IPS-18c (cell line): ENCODE measurements at regions not wholly inside any gene's neighbourhood (a gene's known extent, or its start where the extent isn't known, plus 50 kb on each side); places are given as distances from the start of the nearest gene placed in this dataset.
"Not testable (repeated sequence)": the region's sequence is repeated elsewhere in the genome, so short reads cannot be mapped to it uniquely, and the experiment has no call there.

ENCODE experiments used
- H3K4me3 ChIP-seq: 2 replicates; pipeline ENCODE4 v1.7.0; 2013; ENCODE audit warnings: low read depth, mild to moderate bottlenecking, low read length, moderate library complexity; ENCODE audit not compliant: insufficient read depth
- H3K9me3 ChIP-seq: one replicate; pipeline ENCODE4 v1.6.1; 2013; ENCODE audit warnings: mild to moderate bottlenecking, low read length, moderate library complexity; ENCODE audit not compliant: control insufficient read depth, insufficient read depth

DNA sequence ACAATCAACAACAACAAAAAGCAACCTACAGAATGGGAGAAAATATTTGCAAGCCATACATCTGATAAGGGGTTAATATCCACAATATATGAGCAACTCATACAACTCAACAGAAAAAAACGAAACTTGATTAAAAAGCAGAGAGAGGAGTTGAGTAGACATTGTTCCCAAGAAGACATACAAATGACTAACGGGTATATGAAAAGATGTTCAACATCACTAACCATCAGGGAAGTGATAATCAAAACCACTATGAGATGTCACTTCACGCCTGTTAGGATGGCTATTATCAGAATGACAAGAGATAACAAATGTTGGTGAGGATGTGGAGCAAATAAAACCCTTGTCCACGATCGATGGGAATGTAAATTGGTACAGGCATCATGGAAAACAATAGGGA is 145.9 kb downstream of the NRN1 start:
- H3K4me3 ChIP-seq = no peak overlapping the region
- no peaks in the 10 kb centered on the region for H3K9me3 ChIP-seq

DNA sequence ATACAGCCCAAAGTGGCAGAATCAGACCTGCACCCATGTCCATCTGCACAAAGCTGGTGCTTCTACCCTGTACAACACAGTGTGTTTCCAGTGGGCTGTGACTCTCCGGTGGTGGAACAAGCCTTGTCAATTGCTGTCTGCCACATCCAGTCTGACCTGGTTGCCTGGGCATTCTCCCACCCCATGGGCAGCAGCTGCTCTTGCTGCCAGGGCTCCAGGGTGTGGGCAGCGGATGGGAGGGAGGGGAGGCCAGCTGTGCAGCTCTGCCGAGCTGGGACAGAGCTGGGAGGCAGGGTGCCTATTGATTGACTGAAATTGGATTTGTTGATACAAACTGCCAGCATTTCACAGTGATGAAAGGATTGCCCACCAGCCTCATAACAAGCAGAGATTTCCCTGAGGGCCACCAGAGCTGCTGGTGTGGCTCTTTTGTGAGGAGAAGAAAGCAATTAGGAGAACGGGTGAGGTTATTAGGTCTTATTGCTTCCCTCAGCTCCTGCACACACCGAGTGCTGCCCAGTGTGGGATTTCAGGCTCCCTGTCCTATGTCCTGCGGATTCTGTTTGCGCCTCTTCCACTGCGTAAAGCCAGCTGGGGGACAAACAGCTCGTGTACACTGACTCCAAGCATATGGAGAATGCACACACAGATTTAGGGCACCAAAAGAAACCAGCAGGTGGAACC is 150.8 kb downstream of the NRN1 start:
- Histone ChIP-seq H3K9me3 (no peaks in the 10 kb centered on the region), H3K4me3 (no peak overlapping the region)

DNA sequence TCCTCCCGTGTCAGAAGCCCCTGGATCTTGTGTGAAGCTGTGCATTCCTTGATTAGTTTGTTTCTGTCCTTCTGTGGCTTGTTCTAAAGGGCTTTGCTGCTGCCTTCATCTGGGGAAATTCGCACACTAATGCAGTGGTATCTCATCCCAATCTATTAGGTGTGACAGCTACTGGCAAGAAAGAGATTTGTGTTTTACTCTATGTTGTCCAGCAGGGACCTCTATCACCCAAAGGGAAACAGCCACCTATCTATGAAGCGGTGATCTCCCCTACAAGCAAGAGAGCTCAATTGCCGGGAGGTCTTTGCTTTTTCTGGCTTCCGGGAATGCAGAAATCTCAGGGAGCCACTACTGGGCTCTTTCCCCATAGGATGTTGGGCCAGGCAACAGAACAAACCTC is 151.8 kb downstream of the NRN1 start:
- Histone ChIP-seq H3K9me3 (no peaks in the 10 kb centered on the region), H3K4me3 (no peak overlapping the region)

DNA sequence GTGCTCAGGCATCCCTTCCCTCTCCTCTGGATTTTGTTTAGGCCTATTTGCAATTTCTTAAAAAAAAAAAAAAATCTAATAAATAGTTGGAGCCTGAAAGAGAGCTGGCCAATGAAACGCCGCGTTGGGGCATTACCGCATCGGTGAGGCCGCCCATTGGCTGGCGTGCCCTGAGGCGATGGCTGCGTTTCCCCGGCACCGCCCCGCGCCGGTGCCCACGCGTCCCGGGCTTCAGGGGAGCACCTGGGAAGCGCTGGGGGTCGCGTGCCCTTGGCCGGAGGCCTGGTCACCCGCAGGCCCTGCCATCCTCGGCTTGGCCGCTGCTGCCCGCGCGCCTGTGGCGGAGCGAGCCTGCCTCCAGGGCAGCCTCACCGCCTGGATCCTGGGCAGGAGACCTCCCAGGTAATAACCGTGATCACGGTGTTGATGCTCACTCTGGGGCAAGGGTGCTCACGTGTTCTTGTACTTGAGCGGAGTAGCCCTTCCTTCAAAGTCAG is 155.4 kb downstream of the NRN1 start:
- no peaks in the 10 kb centered on the region for H3K9me3 ChIP-seq
- peak overlapping the region; percentile 65 for H3K4me3 ChIP-seq

DNA sequence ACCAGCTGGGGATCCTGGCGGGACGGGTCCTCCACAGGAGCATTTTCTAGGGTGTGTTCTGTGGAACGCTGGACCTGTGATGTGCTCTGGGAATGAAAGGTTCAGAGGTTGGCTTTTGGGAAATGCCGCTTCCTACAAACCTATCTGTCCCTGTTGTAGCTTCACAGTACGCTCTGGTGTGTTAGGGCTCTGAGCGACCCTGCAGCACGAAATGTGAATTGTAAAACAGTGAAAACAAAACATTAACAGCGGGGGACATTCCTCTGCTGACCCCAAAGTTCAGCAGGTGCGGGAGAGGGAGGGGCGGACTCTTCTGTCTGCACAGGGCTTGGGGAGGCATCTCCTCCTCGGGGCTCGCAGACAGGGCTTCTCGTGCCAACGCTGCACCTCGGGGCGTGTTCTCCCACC is 155.9 kb downstream of the NRN1 start:
- no peaks in the 10 kb centered on the region for H3K9me3 ChIP-seq
- H3K4me3 ChIP-seq = peak overlapping the region; percentile 65

DNA sequence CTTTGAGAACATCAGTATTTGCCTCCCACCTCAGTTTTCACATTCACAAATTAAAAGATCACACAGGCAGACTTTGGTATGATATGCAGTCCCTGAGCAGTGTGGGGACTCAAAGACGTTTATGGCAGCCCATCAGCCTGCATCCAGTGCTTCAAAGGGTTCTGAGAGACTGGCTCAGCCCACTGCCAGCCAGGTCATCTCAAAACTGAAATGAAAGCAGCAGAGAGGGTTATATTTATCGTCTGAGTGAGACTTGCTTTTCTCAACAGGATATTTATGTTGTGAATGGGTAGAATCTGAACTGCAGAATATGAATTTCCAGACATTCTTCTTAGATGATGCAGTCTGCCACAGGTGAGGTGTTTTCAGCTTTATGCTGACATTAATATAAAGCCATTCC is 159.8 kb downstream of the NRN1 start:
- peaks cover 2% of the 10 kb centered on the region for H3K9me3 ChIP-seq
- no peak overlapping the region for H3K4me3 ChIP-seq

DNA sequence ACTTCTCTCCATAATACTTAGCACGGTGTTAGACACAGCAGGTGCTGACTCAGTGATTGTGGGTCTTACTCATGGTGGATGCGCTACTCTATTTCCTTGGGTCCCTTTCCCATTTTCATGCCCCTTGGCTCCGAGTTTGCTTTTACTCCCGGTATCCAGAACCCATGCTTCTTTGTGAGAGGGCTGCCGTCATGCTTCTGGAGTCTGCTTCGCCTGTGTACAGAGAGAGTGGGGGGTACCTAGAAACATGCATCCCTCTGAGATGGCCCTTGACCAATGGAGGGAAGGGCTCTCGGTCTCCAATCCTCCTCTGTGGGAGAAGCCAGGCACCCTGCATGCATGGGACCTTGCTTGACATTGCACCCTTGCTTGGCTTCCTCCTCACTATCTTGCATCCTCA is 160.4 kb downstream of the NRN1 start:
- H3K4me3 ChIP-seq = no peak overlapping the region
- peaks cover 2% of the 10 kb centered on the region for H3K9me3 ChIP-seq

DNA sequence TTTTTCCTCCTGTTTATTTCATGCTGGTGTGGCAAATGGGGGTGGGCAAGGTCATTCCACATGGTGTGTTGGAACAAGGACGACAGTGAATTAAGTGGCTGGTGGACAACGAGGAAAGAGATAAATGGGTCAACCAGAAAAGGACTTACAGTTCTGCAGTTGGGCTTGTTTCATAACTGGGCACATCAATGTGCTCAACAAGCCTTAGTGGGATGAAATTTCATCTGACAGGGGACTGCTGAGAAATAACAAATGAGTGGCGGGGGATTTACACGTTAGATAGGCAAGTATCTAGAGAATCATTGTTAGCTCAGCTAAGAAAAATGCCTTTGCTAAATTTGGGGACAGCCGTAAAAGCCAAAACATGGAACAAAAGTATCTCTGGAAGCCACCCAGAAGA is 163.6 kb downstream of the NRN1 start:
- peaks cover 2% of the 10 kb centered on the region for H3K9me3 ChIP-seq

DNA sequence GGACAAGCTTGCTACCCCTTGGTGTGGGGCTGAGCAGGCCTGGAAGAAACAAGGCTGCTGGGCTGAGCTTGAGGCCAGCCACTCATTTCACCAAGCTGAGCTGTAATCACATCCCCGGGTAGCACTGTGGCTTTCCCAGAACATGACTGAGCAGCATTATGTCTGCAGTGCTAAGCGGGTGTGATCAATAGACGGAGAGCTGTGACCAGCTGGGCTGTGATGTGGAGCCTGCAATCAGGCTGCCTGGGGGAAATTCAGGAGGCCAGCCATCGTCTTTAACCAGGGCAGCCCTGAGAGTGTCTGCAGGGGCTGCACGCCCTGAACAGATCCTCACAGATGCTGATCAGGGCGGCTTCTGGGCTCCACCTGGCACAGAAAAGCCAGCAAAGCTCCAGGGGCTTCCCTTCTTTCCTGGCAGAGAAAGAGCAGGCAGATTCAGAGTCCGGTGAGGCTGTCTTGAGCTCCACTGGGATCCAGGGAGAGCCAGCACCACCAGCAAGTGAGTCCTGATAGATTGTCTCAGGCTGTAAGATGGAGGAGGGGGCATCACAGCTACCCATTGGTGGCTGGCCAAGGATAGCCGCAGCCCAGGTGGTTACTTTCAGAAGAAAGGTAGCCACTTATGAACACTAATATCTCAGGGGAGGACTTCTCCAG is 165.9 kb downstream of the NRN1 start:
- no peak overlapping the region for H3K4me3 ChIP-seq
- peaks cover 2% of the 10 kb centered on the region for H3K9me3 ChIP-seq

More for the DNA sequence above, 163.6 kb downstream of the NRN1 start:
- no peak overlapping the region for H3K4me3 ChIP-seq

DNA sequence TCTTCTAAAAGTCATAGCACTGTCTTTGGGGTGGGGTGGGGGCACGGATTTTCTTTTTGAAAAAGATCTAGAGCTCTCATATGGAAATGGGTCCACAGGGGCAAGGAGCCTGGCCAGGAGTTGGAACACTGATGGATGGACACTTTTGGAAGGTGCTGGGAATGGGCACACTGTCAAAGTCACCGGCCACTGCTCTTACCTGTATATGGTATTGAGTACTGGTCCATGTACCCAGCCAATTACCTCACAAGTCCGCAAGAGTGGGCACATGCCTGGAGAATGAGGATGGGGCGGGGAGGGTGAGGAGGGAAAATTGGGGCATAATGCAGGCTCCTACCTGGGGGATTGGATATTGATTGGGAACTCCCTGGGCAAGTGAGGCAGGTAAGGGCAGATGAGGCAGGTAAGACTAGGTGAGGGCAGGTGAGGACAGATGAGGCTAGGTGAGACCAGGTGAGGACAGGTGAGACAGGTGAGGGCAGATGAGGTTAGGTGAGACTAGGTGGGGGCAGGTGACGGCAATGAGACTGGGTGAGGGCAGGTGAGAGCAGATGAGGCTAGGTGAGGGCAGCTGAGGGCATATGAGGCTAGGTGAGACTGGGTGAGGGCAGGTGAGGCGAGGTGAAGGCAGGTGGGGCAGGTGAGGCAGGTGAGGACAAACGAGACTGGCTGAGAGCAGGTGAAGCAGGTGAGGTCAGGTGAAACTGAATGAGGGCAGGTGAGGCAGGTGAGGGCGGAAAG is 167.9 kb downstream of the NRN1 start:
- peaks cover 2% of the 10 kb centered on the region for H3K9me3 ChIP-seq
- H3K4me3 ChIP-seq = no peak overlapping the region

DNA sequence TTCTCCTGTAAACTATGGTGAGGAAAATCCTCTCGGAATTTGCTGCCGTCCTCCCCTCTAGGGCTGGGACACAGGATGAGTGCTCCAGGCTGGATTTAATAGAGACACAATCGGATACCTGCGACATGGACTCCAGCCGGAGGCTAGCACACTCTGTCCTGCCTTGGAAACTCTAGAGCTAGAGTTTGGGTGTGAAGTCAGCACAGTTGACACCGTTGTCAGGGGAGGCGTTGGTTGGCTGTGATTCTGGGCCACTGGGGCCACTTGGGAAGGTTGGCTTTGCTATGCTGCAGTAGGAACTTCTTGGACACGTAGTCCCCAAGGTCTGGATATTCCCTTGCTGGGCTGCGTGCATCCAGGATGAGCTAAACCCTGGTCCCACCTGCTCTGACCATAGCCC is 169.4 kb downstream of the NRN1 start:
- Histone ChIP-seq H3K4me3 (no peak overlapping the region), H3K9me3 (no peaks in the 10 kb centered on the region)

DNA sequence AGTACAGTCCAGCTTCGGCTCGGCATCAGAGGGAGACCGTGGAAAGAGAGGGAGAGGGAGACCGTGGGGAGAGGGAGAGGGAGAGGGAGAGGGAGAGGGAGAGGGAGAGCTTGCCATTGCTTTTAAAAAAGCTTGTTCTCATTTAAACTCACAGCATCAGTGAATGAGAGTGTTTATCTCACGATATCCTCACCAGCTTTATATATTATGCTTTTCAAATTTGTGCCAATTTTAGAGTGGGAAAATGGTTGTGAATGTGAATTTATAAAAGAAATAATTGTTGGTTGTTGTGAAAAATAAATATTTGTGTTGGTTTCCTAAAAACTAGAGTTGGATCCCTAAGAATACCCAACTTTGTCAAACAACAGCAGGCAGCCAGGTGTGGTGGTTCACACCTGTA is 170.1 kb downstream of the NRN1 start:
- H3K4me3 ChIP-seq, H3K9me3 ChIP-seq: not testable (repeated sequence)

DNA sequence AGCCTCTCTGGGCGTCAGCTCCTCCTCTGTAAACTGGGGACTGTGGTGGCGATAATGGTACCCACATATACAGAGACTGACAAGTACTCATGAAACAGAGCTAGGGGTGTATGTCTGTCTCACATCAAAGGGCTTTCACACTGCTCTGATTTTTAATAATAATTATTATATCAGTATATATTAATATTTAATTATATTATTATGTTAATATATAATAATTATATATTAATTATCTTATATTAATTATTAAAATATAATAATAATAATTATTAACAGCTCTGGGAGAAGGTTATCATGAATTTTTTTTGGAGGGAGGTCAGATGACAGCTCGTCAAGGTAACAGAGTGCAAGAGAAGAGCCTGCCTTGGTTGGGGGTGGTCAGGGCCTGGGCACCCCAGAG is 173.6 kb downstream of the NRN1 start:
- no peaks in the 10 kb centered on the region for H3K9me3 ChIP-seq
- H3K4me3 ChIP-seq = no peak overlapping the region

DNA sequence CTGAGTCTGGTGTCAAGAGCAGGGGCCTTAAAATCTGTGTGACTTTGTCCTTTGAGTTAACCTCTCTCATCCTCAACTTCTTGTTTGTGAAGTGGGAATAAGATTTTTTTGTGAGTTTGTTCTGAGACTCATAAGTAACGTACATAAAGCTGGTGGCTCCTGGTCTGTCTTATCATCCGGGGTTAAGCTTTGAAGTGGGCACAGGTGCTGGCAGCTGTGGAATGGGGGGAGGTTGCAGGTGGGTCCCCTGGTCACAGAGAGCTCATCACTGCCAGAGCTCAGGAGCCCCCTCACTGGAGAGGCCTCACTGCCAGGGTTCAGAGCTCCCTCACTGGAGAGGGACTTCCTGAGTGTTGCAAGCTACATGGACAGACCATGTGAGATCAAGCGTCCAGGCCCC is 174.1 kb downstream of the NRN1 start:
- H3K9me3 ChIP-seq = no peaks in the 10 kb centered on the region
- no peak overlapping the region for H3K4me3 ChIP-seq

DNA sequence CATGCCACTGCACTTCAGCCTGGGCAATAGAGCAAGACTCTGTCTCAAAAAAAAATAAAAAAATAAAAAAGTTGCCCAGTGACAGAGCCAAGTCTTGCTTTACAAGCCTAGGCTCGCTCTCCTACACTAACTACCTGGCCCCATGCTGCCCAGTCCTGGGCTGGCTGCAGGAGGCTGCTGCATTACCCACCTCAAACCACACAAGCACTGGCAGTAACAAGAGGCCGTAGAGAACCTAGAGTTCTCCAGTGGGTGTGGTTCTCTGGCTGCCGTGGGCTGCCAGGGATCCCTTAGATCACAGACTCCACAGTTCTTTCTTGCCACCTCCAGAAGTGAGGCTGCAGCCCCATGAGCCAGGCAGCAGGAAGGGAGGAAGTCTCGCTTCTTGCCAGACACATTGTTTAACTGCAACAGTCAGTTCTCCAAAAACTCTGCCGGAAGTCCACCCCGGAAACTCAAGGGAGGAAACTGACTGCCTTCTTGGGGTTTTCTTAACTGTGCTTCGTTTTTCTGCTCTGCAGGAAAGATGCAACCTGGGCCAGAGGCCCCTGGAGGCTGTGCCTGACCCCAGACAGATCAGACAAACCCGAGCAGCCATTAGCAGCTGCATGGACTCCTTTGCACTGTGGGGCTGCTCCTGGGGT is 175.4 kb downstream of the NRN1 start:
- H3K9me3 ChIP-seq, H3K4me3 ChIP-seq: not testable (repeated sequence)

DNA sequence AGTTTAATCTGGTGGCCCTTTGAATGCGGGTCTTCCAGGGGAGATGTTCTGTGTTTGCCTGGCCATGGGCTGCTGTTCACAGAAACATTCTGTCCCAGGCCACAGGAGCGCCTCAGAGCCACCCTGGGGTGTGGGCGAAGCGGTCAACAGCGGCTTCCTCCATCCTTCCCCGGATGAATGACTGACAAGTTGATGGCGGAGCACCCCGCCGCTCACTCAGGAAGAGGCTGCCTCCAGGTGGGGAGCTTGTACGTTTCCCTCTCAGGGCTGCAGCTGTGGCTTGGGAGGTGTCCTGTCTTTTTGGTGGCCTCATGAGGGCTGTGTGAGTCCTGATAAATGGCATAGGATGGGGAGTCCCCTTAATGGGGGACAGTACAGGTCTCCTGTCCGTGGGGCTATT is 178.4 kb downstream of the NRN1 start:
- no peaks in the 10 kb centered on the region for H3K9me3 ChIP-seq
- H3K4me3 ChIP-seq = no peak overlapping the region

DNA sequence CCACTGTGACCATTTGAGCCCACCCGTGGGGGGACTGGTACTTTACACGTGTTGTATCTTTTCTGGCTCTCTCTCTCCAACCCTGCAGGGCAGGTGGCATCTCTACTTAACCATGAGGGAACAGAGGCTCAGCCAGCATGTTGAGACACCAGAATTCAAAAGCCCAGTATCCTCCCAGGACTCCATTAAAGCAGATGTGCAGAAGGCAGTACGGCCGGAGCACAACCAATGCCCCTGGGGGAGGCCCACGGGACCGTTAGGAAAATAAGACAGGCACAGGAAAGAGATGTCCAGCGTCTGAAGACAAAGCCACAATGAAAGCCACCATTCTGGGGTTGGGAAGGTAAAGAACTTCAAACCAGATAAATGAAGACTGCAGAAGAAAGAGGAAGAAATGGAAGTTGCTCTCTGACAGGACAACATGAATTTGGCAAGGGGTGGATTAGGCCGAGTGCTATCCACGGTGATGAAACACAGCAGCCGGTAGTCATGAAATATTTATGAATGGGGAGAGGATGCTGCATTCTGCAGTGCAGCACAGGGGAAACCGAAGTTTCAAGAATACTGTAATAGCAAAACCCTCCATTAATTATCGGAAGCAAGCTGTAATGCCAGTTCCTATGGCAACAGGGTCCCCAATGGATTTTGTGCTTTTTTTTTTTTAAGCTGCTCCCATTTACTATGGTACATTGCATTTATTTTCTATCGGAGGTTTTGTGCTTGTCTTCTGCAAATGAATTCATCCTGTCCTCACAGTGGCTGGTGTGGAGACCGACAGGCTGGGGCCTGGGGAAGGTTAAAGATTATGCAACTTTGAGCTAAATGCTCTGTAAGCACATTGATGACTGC is 179.4 kb downstream of the NRN1 start:
- H3K9me3 ChIP-seq = no peaks in the 10 kb centered on the region
- H3K4me3 ChIP-seq = no peak overlapping the region
